ENCODE measurements at regions not wholly inside any gene's neighbourhood (a gene's known extent, or its start where the extent isn't known, plus 50 kb on each side); places are given as distances from the start of the nearest gene placed in this dataset.

- no peak overlapping the region for H3K9ac ChIP-seq (ENCODE audit: low read length)
- H3K27ac ChIP-seq (ENCODE audit: low read depth, low read length): peak overlapping the region; percentile 6
- H3K4me3 ChIP-seq (ENCODE audit: low read depth in 1 of 2, low read length in 2 of 2): peak overlapping the region in 1 of 2 donors; percentile 51
- H3K9me3 ChIP-seq (ENCODE audit: low read length): no peaks in the 10 kb centered on the region
- H3K27me3 ChIP-seq (ENCODE audit: control insufficient read depth in 1 of 2, insufficient read depth in 2 of 2, low read length in 2 of 2): no peaks in the 10 kb centered on the region
- no peaks in the 10 kb centered on the region for H3K36me3 ChIP-seq (ENCODE audit: insufficient read depth, low read length)
- H3K4me1 ChIP-seq (ENCODE audit: insufficient read depth, low read length): peaks cover 17% of the 10 kb centered on the region
Measured at GRCh38 chr20:4613184-4613583, 73.1 kb upstream of the PRNP start.

DNA sequence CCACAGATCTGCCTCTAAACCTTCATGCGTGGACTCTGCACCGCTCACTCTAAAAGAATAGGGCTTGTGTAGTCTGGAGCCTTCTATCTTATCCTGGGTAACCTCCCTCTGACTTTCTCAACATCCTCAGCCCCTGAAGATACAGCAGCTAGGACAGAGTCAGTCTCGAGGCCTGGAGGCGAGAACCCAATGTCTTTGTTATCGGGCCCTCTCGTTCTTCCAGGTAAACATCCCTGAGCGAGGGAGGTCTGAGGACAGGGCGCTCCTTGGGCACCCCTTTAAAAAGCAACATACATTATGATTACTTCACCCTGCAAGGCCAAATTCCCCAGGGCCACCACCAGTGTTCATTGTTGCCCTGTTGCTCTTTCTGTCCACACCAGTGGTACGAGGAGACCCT is 75.4 kb upstream of the PRNP start:
- Histone ChIP-seq H3K27ac (ENCODE audit: low read depth, low read length) (no peak overlapping the region), H3K9ac (ENCODE audit: low read length) (no peak overlapping the region), H3K4me3 (ENCODE audit: low read depth in 1 of 2, low read length in 2 of 2) (no peak overlapping the region), H3K27me3 (ENCODE audit: control insufficient read depth in 1 of 2, insufficient read depth in 2 of 2, low read length in 2 of 2) (no peaks in the 10 kb centered on the region), H3K9me3 (ENCODE audit: low read length) (no peaks in the 10 kb centered on the region), H3K36me3 (ENCODE audit: insufficient read depth, low read length) (no peaks in the 10 kb centered on the region), H3K4me1 (ENCODE audit: insufficient read depth, low read length) (peaks cover 21% of the 10 kb centered on the region)

- Histone ChIP-seq H3K9ac (ENCODE audit: low read length) (no peak overlapping the region), H3K36me3 (ENCODE audit: insufficient read depth, low read length) (no peaks in the 10 kb centered on the region), H3K4me3 (ENCODE audit: low read depth in 1 of 2, low read length in 2 of 2) (no peak overlapping the region), H3K9me3 (ENCODE audit: low read length) (no peaks in the 10 kb centered on the region), H3K27ac (ENCODE audit: low read depth, low read length) (no peak overlapping the region), H3K4me1 (ENCODE audit: insufficient read depth, low read length) (peaks cover 32% of the 10 kb centered on the region), H3K27me3 (ENCODE audit: control insufficient read depth in 1 of 2, insufficient read depth in 2 of 2, low read length in 2 of 2) (no peaks in the 10 kb centered on the region)
Measured at GRCh38 chr20:4609511-4609910, 76.7 kb upstream of the PRNP start.

DNA sequence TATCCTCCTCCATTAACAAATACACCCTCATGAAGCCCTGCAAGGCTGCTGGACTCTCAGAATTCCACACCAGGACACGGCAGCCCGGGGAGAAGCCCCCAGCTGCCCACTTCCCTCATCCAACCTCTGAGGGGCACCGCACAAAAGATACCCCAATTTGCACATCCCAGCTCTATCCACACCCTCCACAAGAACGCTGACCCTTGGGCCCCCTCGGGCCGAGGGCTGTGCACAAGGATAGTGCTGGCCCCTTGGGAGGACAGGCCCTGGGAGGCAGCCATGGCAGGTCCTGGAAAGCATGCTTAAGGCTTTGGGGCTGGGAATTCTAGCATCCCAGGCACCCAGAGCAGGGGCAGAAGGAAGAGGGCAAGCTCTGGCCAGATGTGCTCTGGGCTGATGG is 77.4 kb upstream of the PRNP start:
- peaks cover 32% of the 10 kb centered on the region for H3K4me1 ChIP-seq (ENCODE audit: insufficient read depth, low read length)
- H3K9me3 ChIP-seq (ENCODE audit: low read length): no peaks in the 10 kb centered on the region
- no peak overlapping the region for H3K4me3 ChIP-seq (ENCODE audit: low read depth in 1 of 2, low read length in 2 of 2)
- no peak overlapping the region for H3K27ac ChIP-seq (ENCODE audit: low read depth, low read length)
- H3K27me3 ChIP-seq (ENCODE audit: control insufficient read depth in 1 of 2, insufficient read depth in 2 of 2, low read length in 2 of 2): no peaks in the 10 kb centered on the region
- H3K36me3 ChIP-seq (ENCODE audit: insufficient read depth, low read length): no peaks in the 10 kb centered on the region
- no peak overlapping the region for H3K9ac ChIP-seq (ENCODE audit: low read length)

- Histone ChIP-seq H3K9me3 (ENCODE audit: low read length) (no peaks in the 10 kb centered on the region), H3K36me3 (ENCODE audit: insufficient read depth, low read length) (no peaks in the 10 kb centered on the region), H3K4me3 (ENCODE audit: low read depth in 1 of 2, low read length in 2 of 2) (no peak overlapping the region), H3K27me3 (ENCODE audit: control insufficient read depth in 1 of 2, insufficient read depth in 2 of 2, low read length in 2 of 2) (no peaks in the 10 kb centered on the region), H3K9ac (ENCODE audit: low read length) (no peak overlapping the region), H3K4me1 (ENCODE audit: insufficient read depth, low read length) (peaks cover 38% of the 10 kb centered on the region), H3K27ac (ENCODE audit: low read depth, low read length) (no peak overlapping the region)
Measured at GRCh38 chr20:4607287-4607713, 79.0 kb upstream of the PRNP start.

- H3K36me3 ChIP-seq (ENCODE audit: insufficient read depth, low read length): no peaks in the 10 kb centered on the region
Measured at GRCh38 chr20:4606051-4606450, 80.2 kb upstream of the PRNP start.

DNA sequence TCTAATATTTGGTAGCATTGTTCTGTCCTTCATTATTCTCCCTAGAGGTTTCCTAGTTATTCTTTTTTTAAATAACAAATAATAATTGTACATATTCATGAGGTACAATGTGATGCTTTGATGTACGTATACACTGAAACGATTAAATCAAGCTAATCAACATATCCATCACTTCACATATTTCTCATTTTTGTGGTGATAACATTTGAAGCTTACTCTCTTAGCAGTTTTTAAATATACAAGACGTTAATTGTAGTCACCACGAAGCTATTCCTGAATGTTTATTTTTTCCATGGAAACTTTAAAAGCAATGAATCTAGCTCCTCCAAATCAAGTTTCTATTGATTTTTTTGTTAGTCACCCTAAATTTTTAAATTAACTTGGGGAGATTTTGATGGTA is 81.1 kb upstream of the PRNP start:
- Histone ChIP-seq H3K9me3 (ENCODE audit: low read length) (no peaks in the 10 kb centered on the region), H3K36me3 (ENCODE audit: insufficient read depth, low read length) (no peaks in the 10 kb centered on the region), H3K9ac (ENCODE audit: low read length) (no peak overlapping the region), H3K27me3 (ENCODE audit: control insufficient read depth in 1 of 2, insufficient read depth in 2 of 2, low read length in 2 of 2) (no peaks in the 10 kb centered on the region), H3K4me1 (ENCODE audit: insufficient read depth, low read length) (peaks cover 56% of the 10 kb centered on the region), H3K4me3 (ENCODE audit: low read depth in 1 of 2, low read length in 2 of 2) (no peak overlapping the region), H3K27ac (ENCODE audit: low read depth, low read length) (peak overlapping the region; percentile 83)

More at GRCh38 chr20:4606051-4606450, 80.2 kb upstream of the PRNP start:
- H3K9me3 ChIP-seq (ENCODE audit: low read length): no peaks in the 10 kb centered on the region
- H3K27ac ChIP-seq (ENCODE audit: low read depth, low read length): no peak overlapping the region
- H3K4me3 ChIP-seq (ENCODE audit: low read depth in 1 of 2, low read length in 2 of 2): no peak overlapping the region
- H3K4me1 ChIP-seq (ENCODE audit: insufficient read depth, low read length): peaks cover 49% of the 10 kb centered on the region
- H3K9ac ChIP-seq (ENCODE audit: low read length): no peak overlapping the region
- no peaks in the 10 kb centered on the region for H3K27me3 ChIP-seq (ENCODE audit: control insufficient read depth in 1 of 2, insufficient read depth in 2 of 2, low read length in 2 of 2)

- peak overlapping the region; percentile 83 for H3K27ac ChIP-seq (ENCODE audit: low read depth, low read length)
- no peaks in the 10 kb centered on the region for H3K27me3 ChIP-seq (ENCODE audit: control insufficient read depth in 1 of 2, insufficient read depth in 2 of 2, low read length in 2 of 2)
- H3K36me3 ChIP-seq (ENCODE audit: insufficient read depth, low read length): no peaks in the 10 kb centered on the region
- no peak overlapping the region for H3K9ac ChIP-seq (ENCODE audit: low read length)
- no peaks in the 10 kb centered on the region for H3K9me3 ChIP-seq (ENCODE audit: low read length)
- H3K4me1 ChIP-seq (ENCODE audit: insufficient read depth, low read length): peaks cover 56% of the 10 kb centered on the region
- no peak overlapping the region for H3K4me3 ChIP-seq (ENCODE audit: low read depth in 1 of 2, low read length in 2 of 2)
Measured at GRCh38 chr20:4604580-4604979, 81.7 kb upstream of the PRNP start.

DNA sequence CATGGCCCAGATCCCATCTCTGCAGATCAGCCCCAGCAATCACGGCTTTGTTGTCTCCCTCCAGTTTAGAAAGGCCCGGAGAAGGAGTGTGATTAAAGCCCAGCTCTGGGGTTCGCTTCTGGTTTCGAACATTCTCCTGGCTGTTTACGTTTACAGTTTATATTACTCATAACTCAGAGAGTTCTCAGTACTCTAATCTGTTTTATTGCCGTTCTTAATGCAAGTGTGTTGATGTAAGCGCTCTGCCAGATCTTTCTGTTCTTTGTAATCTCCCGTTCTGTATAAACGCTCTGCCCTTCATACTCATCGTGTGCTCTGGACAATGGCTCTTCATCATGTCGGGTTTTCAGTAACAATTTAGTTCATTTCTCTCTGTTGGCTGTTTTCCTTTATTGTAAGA is 82.5 kb upstream of the PRNP start:
- no peaks in the 10 kb centered on the region for H3K9me3 ChIP-seq (ENCODE audit: low read length)
- no peaks in the 10 kb centered on the region for H3K27me3 ChIP-seq (ENCODE audit: control insufficient read depth in 1 of 2, insufficient read depth in 2 of 2, low read length in 2 of 2)
- peak overlapping the region; percentile 89 for H3K27ac ChIP-seq (ENCODE audit: low read depth, low read length)

GRCh38 chr20:4602297-4602631 is 84.0 kb upstream of the PRNP start:
- H3K9me3 ChIP-seq (ENCODE audit: low read length): no peaks in the 10 kb centered on the region
- H3K27me3 ChIP-seq (ENCODE audit: control insufficient read depth in 1 of 2, insufficient read depth in 2 of 2, low read length in 2 of 2): no peaks in the 10 kb centered on the region
- H3K4me3 ChIP-seq (ENCODE audit: low read depth in 1 of 2, low read length in 2 of 2): peak overlapping the region in 1 of 2 donors; percentile 21
- H3K4me1 ChIP-seq (ENCODE audit: insufficient read depth, low read length): peaks cover 56% of the 10 kb centered on the region
- peak overlapping the region; percentile 89 for H3K27ac ChIP-seq (ENCODE audit: low read depth, low read length)
- H3K36me3 ChIP-seq (ENCODE audit: insufficient read depth, low read length): no peaks in the 10 kb centered on the region
- no peak overlapping the region for H3K9ac ChIP-seq (ENCODE audit: low read length)

More for the DNA sequence above, 82.5 kb upstream of the PRNP start:
- Histone ChIP-seq H3K9ac (ENCODE audit: low read length) (no peak overlapping the region), H3K4me3 (ENCODE audit: low read depth in 1 of 2, low read length in 2 of 2) (no peak overlapping the region), H3K36me3 (ENCODE audit: insufficient read depth, low read length) (no peaks in the 10 kb centered on the region), H3K4me1 (ENCODE audit: insufficient read depth, low read length) (peaks cover 56% of the 10 kb centered on the region)

DNA sequence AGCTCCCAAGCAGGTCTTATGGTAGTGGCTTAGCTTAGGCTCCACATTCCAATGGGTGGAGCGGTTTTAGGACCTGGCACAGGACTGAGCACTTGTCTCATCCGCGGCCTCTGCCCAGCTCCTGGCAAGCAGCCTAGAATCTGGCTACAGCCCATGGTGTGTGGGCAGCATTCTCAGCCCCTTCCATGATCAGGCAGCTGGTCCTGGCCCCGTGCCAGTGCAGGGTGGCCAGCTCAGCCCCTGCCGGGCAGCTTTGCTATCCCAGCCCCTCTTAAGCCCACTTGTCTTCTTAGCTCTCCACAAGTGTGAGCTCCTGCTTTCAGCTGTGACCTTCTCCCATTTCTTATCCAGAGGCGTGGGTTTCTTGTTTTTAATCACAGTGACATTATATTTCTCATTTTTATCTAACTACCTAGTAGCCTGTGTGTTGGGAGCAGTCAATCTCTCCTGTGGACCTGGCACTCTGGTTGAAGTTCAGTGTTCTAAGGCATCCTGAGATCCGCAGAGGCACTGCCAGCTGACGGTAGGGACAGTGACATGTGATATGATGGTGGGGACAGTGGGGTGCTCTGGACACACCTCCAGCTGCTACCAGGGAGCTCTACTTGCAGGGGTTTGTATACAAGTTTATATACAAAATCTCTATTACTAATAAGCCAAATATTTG is 84.5 kb upstream of the PRNP start:
- no peak overlapping the region for H3K9ac ChIP-seq (ENCODE audit: low read length)
- H3K4me3 ChIP-seq (ENCODE audit: low read depth in 1 of 2, low read length in 2 of 2): peak overlapping the region in 1 of 2 donors; percentile 21
- peak overlapping the region; percentile 89 for H3K27ac ChIP-seq (ENCODE audit: low read depth, low read length)
- no peaks in the 10 kb centered on the region for H3K27me3 ChIP-seq (ENCODE audit: control insufficient read depth in 1 of 2, insufficient read depth in 2 of 2, low read length in 2 of 2)
- no peaks in the 10 kb centered on the region for H3K36me3 ChIP-seq (ENCODE audit: insufficient read depth, low read length)
- H3K4me1 ChIP-seq (ENCODE audit: insufficient read depth, low read length): peaks cover 56% of the 10 kb centered on the region
- no peaks in the 10 kb centered on the region for H3K9me3 ChIP-seq (ENCODE audit: low read length)

GRCh38 chr20:4600308-4601014 is 85.8 kb upstream of the PRNP start:
- H3K27ac ChIP-seq (ENCODE audit: low read depth, low read length): no peak overlapping the region
- H3K36me3 ChIP-seq (ENCODE audit: insufficient read depth, low read length): no peaks in the 10 kb centered on the region
- no peaks in the 10 kb centered on the region for H3K9me3 ChIP-seq (ENCODE audit: low read length)
- H3K4me1 ChIP-seq (ENCODE audit: insufficient read depth, low read length): peaks cover 47% of the 10 kb centered on the region
- no peak overlapping the region for H3K4me3 ChIP-seq (ENCODE audit: low read depth in 1 of 2, low read length in 2 of 2)
- no peak overlapping the region for H3K9ac ChIP-seq (ENCODE audit: low read length)
- no peaks in the 10 kb centered on the region for H3K27me3 ChIP-seq (ENCODE audit: control insufficient read depth in 1 of 2, insufficient read depth in 2 of 2, low read length in 2 of 2)
